RCC 7860 (cell line): ENCODE measurements at regions not wholly inside any gene's neighbourhood (a gene's known extent, or its start where the extent isn't known, plus 50 kb on each side); places are given as distances from the start of the nearest gene placed in this dataset.
"Not testable (repeated sequence)": the region's sequence is repeated elsewhere in the genome, so short reads cannot be mapped to it uniquely, and the experiment has no call there.

Experiments
- DNase-seq: peaks from one replicate; pipeline ENCODE4 v3.0.0-alpha.2; 2015; ENCODE audit warnings: low spot score
- FAIRE-seq: peaks from 2 replicates; lab custom pipeline; 2012; peaks lifted over from hg19 to GRCh38; lab: Jason Lieb, UNC

- no peak for DNase-seq
- no peak for FAIRE-seq
Measured at GRCh38 chr10:53357587-53357986, 585.0 kb upstream of the MBL2 start.

- DNase-seq: no peak
- no peak for FAIRE-seq
Measured at GRCh38 chr10:53356616-53357349, 584.2 kb upstream of the MBL2 start.

GRCh38 chr10:53342531-53342930 lies 569.9 kb upstream of the MBL2 start:
- DNase-seq, FAIRE-seq: not testable (repeated sequence)

GRCh38 chr10:53338199-53338598 lies 565.6 kb upstream of the MBL2 start:
- not testable (repeated sequence) for FAIRE-seq, DNase-seq

- not testable (repeated sequence) for DNase-seq, FAIRE-seq
Measured at GRCh38 chr10:53335803-53336422, 563.3 kb upstream of the MBL2 start.

GRCh38 chr10:53331460-53331859 lies 558.9 kb upstream of the MBL2 start:
- FAIRE-seq (no peak), DNase-seq (no peak)

- DNase-seq, FAIRE-seq: not testable (repeated sequence)
Measured at GRCh38 chr10:53326401-53327305, 554.1 kb upstream of the MBL2 start.

- peak; percentile 33 for DNase-seq
- FAIRE-seq: peak; percentile 2
Measured at GRCh38 chr10:53325066-53325465, 552.5 kb upstream of the MBL2 start.

- no peak for FAIRE-seq
Measured at GRCh38 chr10:53315709-53316108, 543.1 kb upstream of the MBL2 start.

GRCh38 chr10:53314876-53315275 lies 542.3 kb upstream of the MBL2 start:
- DNase-seq: peak; percentile 92

More at GRCh38 chr10:53315709-53316108, 543.1 kb upstream of the MBL2 start:
- DNase-seq: no peak

GRCh38 chr10:53298443-53298842 lies 525.9 kb upstream of the MBL2 start:
- DNase-seq (no peak), FAIRE-seq (no peak)

More at GRCh38 chr10:53314876-53315275, 542.3 kb upstream of the MBL2 start:
- peak; percentile 94 for FAIRE-seq

- no peak for DNase-seq
Measured at GRCh38 chr10:53284615-53285182, 512.1 kb upstream of the MBL2 start.

GRCh38 chr10:53276797-53277196 lies 504.2 kb upstream of the MBL2 start:
- no peak for DNase-seq
- FAIRE-seq: no peak

More at GRCh38 chr10:53284615-53285182, 512.1 kb upstream of the MBL2 start:
- FAIRE-seq: no peak

GRCh38 chr10:53269482-53269881 lies 496.9 kb upstream of the MBL2 start:
- DNase-seq (no peak), FAIRE-seq (no peak)

- DNase-seq (no peak), FAIRE-seq (no peak)
Measured at GRCh38 chr10:53260213-53260612, 487.6 kb upstream of the MBL2 start.

- FAIRE-seq (no peak), DNase-seq (peak; percentile 21)
Measured at GRCh38 chr10:53256623-53257022, 484.0 kb upstream of the MBL2 start.

GRCh38 chr10:53255661-53256205 lies 483.1 kb upstream of the MBL2 start:
- DNase-seq (no peak), FAIRE-seq (no peak)

- no peak for FAIRE-seq
- no peak for DNase-seq
Measured at GRCh38 chr10:53253221-53253620, 480.6 kb upstream of the MBL2 start.

GRCh38 chr10:53239873-53240272 lies 467.3 kb upstream of the MBL2 start:
- FAIRE-seq: no peak
- no peak for DNase-seq

GRCh38 chr10:53236941-53237340 lies 464.4 kb upstream of the MBL2 start:
- no peak for DNase-seq
- no peak for FAIRE-seq

GRCh38 chr10:53233749-53234148 lies 461.2 kb upstream of the MBL2 start:
- no peak for DNase-seq
- FAIRE-seq: no peak
